ENCODE measurements at regions not wholly inside any gene's neighbourhood (a gene's known extent, or its start where the extent isn't known, plus 50 kb on each side); places are given as distances from the start of the nearest gene placed in this dataset.

- TF ChIP-seq EZH2 (IDR thresholded peaks at IDR 0.05; ENCODE audit: low read depth) (no peak), CTCF (conservative IDR thresholded peaks at IDR 0.05) (no peak)
These were observed 75.5 kb downstream of the GJD2 start for GRCh38 chr15:34679291-34679690.

All from PC-9 (cell line).